ENCODE measurements at regions not wholly inside any gene's neighbourhood (a gene's known extent, or its start where the extent isn't known, plus 50 kb on each side); places are given as distances from the start of the nearest gene placed in this dataset.

DNA sequence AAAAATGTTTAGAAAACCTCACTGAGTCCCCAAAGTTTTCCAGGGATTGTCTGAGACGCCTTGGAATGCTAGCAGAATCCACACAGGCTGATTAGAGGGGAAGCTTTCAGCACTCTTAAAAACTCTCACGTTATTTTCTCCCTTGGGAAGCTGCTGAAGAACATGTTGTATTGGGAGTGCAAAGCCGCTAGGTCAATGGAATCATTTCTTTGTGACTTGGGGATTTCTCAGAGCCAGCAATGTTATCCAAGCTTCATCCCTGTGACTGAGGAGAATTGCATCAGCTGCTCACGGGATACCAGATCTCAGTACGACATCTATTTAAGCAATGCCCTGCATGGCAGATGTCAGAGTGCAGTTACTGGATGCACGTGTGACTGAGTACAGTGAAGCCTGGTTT lies 426.4 kb upstream of the MPDZ start:
- no peak for DNase-seq

DNA sequence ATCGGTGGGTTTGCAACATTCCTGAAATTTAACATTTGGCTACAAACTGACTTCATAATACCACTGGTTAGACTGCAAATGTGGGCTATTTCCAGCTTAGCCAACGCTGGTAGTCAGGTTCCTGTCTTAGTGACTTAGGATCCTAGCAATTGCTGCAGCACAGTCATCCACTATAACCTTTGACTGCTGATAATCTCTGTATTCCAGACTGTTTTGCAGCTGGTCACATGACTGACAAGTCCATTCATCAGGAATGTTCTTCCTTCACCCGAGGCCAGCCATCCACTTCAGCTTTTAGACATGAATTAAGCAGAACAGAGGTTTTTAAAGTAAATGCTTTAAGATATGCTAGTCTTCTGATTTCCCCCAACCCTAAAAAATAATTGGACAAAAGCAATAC lies 425.9 kb upstream of the MPDZ start:
- no peak for DNase-seq

DNA sequence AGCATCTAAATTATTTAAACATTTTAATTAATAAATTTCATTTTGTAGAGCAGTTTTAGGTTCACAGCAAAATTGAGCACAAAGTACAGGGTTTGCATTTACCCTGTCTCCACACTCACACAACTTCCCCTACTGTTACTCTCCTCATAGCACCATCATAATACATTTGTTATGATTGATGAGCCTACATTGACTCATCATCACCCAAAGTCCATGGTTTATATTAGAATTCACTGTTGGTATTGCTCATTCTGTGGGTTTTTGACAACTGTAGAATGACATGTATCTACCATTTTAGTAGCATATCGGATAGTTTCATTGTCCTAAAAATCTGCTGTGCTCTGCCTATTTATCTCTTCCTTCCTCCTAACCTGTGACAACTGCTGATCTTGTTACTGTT lies 411.1 kb upstream of the MPDZ start:
- no peak for DNase-seq

DNA sequence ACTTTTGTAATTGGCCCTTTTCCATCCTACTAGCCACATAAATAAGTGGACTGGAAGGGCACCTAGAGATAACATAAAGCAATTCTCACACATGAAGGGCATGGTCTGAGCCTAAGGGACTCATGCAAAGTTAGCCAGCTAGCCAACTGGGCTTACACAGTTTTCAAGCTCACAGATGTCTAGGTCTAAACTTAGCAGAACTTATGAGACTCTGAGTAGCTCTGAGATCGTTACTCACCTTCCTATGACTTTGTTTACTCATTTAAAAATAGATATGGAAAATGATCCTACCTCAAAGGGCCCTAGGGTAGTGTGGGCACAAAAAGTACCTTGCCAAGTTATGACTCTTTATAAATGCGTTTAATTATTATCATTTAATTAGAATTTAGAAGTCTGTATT lies 410.4 kb upstream of the MPDZ start:
- DNase-seq: no peak

DNA sequence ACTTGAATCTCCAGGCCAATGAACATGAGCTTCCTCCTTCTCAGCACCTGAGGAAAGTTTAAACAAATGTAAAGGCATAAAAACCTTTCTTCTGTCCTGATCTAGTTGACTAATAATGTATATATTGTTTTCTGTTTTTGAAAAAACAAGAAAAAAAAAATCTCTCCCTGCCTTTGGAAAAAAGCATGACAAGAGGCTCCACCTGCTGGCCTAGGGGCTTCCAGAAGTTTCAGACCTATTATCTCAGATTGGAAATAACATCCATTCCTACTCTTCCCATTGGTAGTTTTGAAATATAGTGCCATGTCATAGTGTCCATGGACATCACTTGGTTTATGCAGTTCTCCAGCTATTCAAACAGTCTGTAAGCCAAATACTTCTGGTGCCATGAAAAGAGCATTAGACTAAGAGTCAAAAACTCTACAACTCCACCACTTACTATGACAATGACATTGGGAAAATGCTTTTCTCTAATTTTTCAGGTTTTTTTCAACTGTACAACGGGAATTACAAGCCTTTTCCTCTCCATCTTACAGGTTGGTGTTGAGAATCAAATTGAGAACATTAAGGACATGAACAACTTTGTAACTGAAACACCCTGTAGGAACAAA lies 409.6 kb upstream of the MPDZ start:
- DNase-seq: no peak

DNA sequence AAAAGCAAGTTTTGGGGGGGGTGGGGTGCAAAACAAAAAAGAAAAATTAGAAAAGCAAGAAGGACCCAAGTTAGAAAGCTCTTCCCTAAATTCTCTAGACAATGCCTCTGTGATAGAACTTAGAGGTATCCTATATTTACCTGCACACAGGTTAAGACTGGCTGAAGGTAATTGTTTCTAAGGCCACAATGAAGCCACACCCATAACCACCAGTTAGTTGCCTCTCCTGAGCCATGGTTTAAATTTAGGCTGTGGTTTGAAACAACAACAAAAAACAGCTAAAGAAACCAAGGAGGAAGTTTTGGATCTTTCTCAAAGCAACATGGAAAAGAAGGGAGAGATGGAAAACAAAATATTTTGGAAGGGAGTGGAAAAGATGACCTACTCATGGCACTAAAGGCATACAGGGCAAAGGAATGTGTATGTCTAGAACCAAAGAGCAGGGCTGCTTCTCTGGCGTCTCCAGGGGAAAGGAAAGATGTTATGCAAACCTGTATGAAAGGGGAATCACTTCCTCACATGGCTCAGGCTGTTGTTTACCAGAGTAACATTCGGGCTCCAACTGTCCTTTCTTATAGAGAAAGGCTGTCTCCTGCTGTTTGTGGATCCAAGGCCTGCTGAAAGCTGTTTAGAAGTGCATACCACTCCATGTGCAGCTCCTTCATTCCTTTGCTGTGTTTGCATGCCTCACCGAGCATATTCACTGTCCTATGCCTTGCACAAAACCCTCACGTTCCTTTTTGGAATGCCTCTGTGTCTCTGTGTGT lies 408.9 kb upstream of the MPDZ start:
- no peak for DNase-seq

DNA sequence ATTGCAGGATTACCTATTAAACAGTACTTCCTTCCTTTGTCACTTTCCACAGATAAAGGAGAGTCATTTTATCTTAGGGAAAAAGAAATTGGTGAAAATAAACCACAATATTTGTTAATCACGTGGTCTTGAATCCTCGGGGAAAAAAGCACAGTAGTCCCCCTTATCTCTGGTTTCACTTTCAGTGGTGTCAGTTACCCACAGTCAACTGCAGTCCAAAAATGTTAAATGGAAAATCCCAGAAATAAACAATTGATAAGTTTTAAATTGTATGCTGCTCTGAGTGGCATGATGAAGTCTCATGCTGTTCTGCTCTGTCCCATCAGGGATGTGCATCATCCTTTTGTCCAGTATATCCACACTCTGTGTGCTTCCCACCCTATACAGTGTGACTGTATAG lies 405.2 kb upstream of the MPDZ start:
- no peak for DNase-seq

DNA sequence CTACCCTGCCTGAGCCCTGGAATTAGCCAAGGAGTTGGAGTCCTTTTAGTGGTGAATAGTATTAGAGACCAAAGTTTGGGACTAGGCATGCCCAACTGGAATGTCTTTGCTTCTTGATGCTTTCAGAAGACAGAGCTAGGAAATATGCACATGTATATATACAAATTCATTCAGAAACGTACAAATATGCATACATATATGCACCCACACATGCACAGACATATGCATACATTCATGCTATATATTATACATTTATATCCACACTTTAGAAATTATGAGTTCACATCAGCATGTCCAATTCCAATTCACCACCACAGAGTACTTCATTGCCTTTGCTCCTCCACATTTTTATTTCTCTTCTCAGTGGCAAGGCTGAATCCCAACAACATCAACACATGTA lies 398.3 kb upstream of the MPDZ start:
- DNase-seq: no peak

DNA sequence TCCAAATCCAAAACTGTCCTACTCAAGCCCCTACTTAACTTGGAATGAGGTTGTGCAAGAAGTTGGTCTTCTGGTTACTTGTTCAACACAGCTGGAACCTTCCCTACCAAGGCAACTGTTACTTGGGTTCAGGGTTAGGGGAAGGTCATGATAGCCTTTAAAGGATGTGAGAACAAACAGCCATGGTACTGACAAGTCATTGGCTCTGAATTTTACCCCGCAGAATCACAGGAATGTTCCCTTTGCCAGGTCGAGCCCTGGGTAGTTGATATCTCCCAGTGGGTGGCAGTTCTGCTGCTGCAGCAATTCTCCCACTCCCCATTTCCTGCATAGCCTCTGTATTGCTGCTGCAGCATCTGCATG lies 396.1 kb upstream of the MPDZ start:
- no peak for DNase-seq

DNA sequence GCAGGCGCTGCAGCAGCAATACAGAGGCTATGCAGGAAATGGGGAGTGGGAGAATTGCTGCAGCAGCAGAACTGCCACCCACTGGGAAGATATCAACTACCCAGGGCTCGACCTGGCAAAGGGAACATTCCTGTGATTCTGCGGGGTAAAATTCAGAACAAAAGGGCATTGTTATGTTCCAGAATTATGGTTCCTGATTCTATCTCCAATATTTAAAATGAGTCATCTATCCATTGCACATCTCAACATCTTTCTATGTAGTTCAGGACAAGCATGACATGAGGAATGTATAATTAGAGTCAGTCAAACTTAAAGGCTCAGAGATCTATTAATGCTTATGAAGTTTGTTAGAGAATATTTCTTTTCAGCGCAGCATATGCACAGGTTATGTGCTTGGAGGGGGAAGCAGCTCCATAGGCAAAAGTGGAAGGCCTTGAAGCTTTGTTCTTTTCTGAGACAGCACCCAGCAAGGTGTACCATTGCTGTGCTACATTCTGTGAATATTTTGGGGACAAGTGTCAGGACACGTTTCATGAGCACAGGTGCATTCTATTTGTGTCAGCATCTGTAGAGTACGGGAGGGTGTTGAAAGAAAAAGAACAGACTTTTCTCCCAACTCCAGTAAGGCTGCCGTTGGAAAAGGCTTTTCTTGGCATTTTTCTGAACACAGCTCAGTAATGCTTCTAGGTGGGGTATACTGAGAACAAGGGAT lies 395.6 kb upstream of the MPDZ start:
- DNase-seq: no peak

DNA sequence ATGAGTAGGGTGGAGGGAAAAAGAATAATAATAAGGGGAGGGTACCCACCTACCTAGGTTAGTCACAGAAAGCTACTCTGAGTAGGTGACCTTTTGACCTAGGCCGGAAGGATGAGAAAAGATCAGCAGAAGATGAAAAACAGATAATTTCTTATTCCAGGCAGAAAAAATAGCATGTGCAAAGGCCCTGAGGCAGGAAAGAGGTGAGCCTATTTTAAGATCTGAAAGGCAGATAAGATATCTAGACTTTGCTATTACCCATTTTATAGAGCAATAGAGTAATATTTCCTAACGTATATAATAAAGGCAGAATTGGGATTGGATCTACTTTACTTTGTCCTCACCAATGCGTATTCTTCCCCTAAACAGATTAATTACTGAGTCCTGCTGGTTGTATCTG lies 393.9 kb upstream of the MPDZ start:
- DNase-seq: no peak

DNA sequence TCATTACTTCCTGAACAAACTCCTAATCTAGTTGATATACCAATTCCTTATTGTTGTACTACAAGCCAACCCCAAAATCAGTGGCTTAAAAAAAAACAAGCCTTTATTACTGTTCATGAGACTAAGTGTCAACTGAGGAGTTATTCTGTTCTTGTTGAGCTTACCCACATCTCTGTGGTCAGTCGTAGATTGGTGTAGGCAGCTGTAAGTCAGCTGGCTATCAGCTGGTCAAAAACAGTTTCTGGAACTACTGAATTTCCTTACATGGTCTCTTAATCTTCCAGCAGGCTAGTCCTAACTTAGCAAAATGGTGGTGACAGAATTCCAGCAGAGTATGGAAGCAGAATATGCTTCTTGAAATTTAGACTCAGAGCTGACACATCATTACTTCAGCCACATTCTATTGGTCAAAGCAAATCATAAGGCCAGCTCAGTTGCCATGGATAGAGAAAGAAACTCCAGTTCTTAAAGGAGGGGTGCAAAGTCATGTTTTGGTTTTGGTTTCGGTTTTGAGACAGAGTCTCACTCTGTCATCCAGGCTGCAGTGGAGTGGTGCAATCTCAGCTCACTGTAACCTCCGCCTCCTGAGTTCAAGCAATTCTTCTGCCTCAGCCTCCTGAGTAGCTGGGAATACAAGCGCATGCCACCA lies 386.1 kb upstream of the MPDZ start:
- DNase-seq: no peak

DNA sequence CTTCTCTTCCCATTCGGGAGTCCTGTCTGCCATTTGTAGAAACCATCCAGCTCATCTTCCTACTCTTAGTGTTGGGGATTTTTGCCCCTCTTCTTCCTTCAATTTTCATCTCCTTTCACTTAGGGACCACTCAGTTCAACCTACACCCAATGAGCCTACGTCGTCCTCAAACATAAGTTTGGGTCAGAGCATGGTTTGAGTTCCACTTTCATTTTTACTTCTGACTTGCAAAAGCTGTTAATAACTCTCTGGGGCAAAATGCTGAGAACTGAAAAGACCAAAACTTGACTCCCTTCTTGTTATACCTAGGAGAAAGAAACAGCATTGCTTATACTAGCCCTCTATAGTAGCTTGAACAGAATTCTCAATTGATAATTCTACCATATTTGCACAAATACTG lies 381.5 kb upstream of the MPDZ start:
- no peak for DNase-seq

DNA sequence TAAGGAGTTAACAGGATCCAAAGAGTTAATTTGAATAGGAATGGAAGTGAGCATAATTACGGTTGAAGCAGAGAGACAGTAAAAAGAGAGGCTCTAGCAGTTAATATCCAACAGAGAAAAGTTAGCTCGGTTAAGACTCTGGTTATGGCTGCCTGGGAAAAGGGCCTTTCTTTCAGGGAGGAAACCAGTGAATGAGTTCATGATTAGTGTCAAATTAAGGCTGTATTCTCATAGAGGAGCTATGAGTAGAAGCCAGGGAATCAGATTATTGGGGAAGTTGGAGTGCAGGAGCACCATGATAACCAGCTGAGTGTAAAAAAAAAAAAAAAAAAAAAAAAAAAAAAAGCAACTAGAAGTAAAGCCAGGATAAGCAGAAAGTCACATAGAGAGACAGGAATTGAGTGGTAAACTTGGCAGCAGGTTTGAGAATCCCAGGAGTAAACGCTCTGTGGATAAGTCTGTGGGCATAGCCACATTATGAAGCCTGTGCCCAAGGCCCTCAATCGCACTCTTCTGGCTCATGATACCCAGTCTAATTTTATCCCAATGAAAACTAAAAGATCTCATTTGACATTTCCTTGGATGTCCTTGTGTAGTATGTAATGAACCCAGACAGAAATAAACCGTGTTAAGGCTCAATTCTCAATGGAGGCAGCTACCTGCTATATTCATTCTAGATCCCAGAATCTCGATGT lies 372.6 kb upstream of the MPDZ start:
- no peak for DNase-seq

DNA sequence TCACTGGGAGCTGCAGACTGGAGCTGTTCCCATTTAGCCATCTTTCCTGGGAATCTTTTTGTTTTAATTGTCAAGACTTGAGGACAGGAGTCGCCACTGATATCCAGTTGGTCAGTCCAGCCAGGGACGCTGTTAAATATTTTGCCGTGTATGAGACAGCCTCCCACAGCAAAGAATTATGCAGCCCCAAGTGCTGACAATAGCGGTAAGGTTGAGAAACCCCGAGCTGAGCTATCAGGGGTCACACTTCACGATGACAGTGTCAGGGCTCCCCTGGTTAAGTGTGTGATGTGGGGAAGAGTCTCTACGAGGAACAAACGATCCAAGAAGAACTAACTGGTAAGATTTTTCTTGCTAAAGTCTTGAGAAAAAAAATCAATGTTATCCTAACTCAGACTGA lies 372.0 kb upstream of the MPDZ start:
- DNase-seq: no peak

DNA sequence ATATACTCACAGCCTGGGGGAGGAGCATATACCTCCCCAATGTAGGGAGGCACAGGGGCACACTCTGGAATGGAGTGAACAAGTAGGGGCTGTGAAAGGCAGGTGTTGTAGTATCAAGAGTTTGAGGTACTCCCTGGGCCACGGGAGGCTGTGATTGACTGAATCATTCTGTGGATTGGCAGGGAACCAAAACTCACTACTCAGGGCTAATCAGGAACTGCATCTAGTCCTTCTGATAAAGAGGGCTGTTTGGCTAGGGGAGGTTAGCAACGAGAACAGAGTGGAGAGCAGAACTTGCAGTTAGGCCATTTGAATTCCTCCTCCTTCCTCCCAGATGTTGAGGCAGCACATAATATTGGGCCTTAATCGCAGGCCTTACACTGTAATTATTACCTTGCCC lies 369.2 kb upstream of the MPDZ start:
- no peak for DNase-seq

DNA sequence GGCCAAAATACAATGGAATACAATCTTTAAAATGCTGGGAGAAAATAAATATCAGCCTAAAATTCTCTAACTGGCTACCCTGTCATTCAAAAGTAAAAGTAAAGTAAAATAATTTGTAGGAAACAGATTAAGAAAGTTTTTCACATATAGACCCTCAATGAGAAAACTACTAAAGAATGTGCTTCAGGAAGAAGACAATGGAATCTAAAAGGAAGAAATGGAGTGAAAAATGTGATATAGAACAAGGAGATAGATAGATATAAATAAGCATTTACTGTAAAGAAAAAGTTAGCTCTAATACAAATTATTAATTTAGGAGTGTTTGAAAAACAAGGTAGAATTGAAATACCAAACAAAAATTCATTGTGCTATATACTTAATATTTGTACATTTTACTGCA lies 368.6 kb upstream of the MPDZ start:
- DNase-seq: no peak

DNA sequence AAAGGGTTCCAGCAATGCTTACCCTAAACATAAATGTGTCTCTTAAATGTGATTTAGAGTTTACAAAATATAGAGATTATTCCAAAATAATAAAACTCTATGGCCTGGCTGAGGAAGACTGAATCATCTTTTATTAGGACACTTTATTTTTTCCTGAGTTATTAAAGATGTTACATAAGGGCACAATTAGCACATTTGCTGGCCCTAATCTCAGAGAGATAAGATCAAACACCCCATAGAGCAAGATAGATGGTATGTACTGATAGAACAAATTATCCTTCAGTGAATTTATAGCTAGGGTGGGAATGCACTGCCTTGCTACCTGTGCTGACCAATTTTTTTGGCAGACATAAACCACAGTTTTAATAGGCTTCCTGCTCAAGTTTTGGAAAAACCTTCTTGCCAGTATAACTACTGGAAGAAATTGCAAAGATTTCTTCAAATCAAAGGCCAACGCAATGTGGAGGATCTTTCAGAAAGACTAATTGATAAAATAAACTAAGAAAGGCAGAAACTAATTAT lies 367.1 kb upstream of the MPDZ start:
- no peak for DNase-seq

DNA sequence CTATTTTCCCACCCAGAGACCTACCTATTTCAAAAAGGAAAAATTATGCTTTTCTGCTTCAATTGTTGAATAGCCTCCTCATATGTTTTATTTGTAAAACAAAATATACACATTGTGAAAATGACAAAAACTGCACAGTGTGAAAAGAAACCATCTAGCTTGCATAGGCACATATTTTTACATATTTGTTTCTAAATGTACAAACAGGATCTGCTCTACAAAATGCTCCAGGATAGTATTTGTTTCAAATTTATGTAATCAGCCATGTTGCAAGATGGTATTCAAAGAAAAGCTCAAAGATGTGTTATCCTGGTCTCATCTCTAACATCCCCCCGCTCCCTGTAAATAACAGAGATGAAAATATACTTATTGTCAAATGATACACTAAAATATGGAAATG lies 366.1 kb upstream of the MPDZ start:
- no peak for DNase-seq

DNA sequence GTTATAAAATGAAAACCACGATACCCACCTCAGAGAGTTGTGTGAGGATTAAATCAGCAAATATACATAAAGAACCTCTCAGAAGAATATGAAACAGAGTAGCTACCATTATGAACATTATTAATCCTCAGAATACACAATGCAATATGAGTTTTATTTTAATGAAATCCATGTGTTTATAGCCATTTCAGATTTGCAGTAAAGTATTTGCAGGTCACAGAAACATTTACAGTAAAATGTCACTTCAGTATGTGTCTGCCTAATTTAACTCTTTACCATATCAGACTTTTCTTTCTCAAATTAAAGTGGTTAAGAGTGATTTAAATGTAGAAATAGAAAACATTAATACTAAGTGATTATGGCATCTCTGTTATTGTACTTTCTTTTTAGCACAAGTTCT lies 365.2 kb upstream of the MPDZ start:
- no peak for DNase-seq

DNA sequence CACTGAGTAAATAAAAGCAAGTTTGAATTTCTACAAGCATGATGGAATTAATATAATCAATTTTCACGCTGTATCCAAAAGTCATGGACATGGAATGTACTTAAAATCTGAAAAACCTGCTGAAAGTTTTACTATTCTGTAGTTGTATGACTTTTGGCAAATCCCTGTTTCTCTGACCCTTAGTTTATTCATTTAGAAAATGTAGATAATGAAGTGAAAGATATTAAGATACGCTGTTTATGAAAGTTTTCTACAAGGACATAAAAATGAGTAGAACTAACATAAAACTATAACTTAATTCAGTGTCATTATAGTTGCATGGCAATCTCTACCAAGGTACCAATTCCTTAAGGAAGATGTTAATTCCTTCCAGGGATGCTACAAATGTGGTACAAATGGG lies 363.2 kb upstream of the MPDZ start:
- DNase-seq: no peak

DNA sequence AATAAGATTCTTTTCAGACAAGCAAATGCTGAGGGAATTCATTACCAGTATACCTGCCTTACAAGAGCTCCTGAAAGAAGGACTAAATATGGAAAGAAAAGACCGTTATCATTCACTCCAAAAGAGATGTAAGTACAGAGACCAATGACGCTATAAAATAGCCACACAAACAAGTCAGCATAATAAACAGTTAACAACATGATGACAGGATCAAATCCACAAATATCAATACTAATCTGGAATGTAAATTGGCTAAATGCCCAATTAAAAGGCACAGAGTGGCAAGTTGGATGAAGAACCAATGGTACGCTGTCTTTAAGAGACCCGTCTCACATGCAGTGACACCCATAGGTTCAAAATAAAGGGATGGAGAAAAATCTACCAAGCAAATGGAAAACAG lies 349.6 kb upstream of the MPDZ start:
- DNase-seq: no peak

DNA sequence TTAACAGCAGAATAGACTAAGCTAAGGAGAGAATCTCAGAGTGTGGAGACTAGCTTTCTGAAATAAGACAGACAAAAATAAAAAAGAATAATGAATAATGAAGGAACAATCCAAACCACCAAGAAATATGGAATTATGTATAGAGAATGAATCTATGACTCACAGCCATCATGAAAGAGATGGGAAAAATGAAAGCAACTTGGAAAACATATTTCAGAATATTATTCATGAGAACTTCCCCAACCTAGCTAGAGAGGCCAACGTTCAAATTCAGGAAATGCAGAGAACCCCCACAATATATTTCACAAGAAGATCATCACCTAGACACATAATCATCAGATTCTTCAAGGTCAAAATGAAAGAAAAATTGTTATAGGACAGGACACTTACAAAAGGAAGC lies 349.0 kb upstream of the MPDZ start:
- DNase-seq: no peak
